DND-41 (cell line): ENCODE measurements at regions not wholly inside any gene's neighbourhood (a gene's known extent, or its start where the extent isn't known, plus 50 kb on each side); places are given as distances from the start of the nearest gene placed in this dataset.

ENCODE experiments used
- ATAC-seq: fragments of 200-7000 bp; cut with Tn5 transposase; 3 replicates; pipeline ENCODE4 v1.9.1; 2021; ENCODE audit warnings: low read depth; ENCODE audit not compliant: insufficient read depth
- DNase-seq: peaks from one replicate; pipeline ENCODE4 v3.0.0-alpha.2; 2020
- H2AFZ ChIP-seq: 2 replicates; pipeline ENCODE4 v1.6.0; 2012; ENCODE audit warnings: low read depth, low read length
- H3K27ac ChIP-seq: 2 replicates; pipeline ENCODE4 v1.5.1; 2012; ENCODE audit warnings: low read length, inconsistent platforms
- H3K27me3 ChIP-seq: fragments of 200-600 bp; sonication (generic); 2 replicates; pipeline ENCODE4 v1.6.0; 2012; ENCODE audit warnings: low read length, mild to moderate bottlenecking, inconsistent platforms; ENCODE audit not compliant: insufficient read depth, poor library complexity
- H3K36me3 ChIP-seq: 2 replicates; pipeline ENCODE4 v1.5.1; 2012; ENCODE audit warnings: low read length, inconsistent platforms; ENCODE audit not compliant: insufficient read depth
- H3K4me1 ChIP-seq: 2 replicates; pipeline ENCODE4 v1.5.1; 2012; ENCODE audit warnings: mild to moderate bottlenecking, low read length; ENCODE audit not compliant: insufficient read depth
- H3K4me2 ChIP-seq: 2 replicates; pipeline ENCODE4 v1.6.0; 2012; ENCODE audit warnings: mild to moderate bottlenecking, moderate library complexity, low read length, inconsistent platforms; ENCODE audit not compliant: insufficient read depth
- H3K4me3 ChIP-seq, 2 experiments: fragments of 200-600 bp in 1 of 2; shearing (Covaris generic) in 1 of 2; 2 replicates each; pipeline ENCODE4 v1.5.1; 2012 to 2016; ENCODE audit warnings: inconsistent platforms in 2 of 2, low read length in 2 of 2, mild to moderate bottlenecking in 2 of 2, low read depth in 1 of 2, moderate library complexity in 1 of 2
- H3K79me2 ChIP-seq: 2 replicates; pipeline ENCODE4 v1.6.0; 2012; ENCODE audit warnings: low read length, inconsistent platforms; ENCODE audit not compliant: insufficient read depth
- H3K9ac ChIP-seq: 2 replicates; pipeline ENCODE4 v1.6.0; 2012; ENCODE audit warnings: low read depth, mild to moderate bottlenecking, inconsistent platforms, low read length, moderate library complexity
- H3K9me3 ChIP-seq: 2 replicates; pipeline ENCODE4 v1.5.1; 2012; ENCODE audit warnings: low read length, moderate library complexity, mild to moderate bottlenecking, inconsistent platforms; ENCODE audit not compliant: insufficient read depth, severe bottlenecking
- H4K20me1 ChIP-seq: 2 replicates; pipeline ENCODE4 v1.6.0; 2012; ENCODE audit warnings: low read length; ENCODE audit not compliant: insufficient read depth
- EZH2 ChIP-seq: IDR thresholded peaks from 3 replicates; pipeline ENCODE4 v1.6.1; 2012; ENCODE audit warnings: borderline replicate concordance, low read depth, mild to moderate bottlenecking, moderate library complexity, low read length, inconsistent platforms; ENCODE audit not compliant: severe bottlenecking
- TF ChIP-seq, protein P1 (sequence below): IDR thresholded peaks from 2 replicates; pipeline ENCODE4 v1.5.1; 2012; ENCODE audit warnings: borderline replicate concordance, low read length, moderate library complexity, mild to moderate bottlenecking; ENCODE audit not compliant: poor library complexity, severe bottlenecking; ENCODE audit errors: extremely low read depth

DNA sequence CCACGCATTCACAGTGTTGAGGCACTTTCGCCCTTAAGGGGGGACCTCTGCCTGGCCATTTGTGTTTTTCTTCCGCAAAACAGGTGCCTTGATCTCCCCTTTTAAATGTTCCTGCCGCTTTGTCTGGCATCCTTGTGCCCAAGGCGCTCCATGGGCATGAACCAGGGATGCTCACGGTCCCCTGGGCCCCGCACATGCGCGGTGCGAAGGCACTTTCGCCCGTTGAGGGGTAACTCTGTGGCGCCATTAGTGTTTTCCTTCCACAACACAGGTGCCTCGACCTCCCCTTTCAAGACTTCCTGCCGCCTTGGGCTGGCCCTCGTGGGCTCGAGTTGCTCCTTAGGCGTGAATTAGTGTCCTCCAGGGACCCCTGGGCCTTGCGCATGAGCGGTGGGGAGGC lies 335.5 kb downstream of the ALG10 start:
- no peaks in the 10 kb centered on the region for H3K79me2 ChIP-seq
- H3K27me3 ChIP-seq: no peaks in the 10 kb centered on the region
- no peak overlapping the region for H3K4me3 ChIP-seq
- no peaks in the 10 kb centered on the region for H3K4me1 ChIP-seq
- no peak overlapping the region for H3K27ac ChIP-seq
- TF ChIP-seq EZH2: no peak
- TF ChIP-seq, protein P1, sequence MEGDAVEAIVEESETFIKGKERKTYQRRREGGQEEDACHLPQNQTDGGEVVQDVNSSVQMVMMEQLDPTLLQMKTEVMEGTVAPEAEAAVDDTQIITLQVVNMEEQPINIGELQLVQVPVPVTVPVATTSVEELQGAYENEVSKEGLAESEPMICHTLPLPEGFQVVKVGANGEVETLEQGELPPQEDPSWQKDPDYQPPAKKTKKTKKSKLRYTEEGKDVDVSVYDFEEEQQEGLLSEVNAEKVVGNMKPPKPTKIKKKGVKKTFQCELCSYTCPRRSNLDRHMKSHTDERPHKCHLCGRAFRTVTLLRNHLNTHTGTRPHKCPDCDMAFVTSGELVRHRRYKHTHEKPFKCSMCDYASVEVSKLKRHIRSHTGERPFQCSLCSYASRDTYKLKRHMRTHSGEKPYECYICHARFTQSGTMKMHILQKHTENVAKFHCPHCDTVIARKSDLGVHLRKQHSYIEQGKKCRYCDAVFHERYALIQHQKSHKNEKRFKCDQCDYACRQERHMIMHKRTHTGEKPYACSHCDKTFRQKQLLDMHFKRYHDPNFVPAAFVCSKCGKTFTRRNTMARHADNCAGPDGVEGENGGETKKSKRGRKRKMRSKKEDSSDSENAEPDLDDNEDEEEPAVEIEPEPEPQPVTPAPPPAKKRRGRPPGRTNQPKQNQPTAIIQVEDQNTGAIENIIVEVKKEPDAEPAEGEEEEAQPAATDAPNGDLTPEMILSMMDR: no peak
- no peaks in the 10 kb centered on the region for H4K20me1 ChIP-seq
- H2AFZ ChIP-seq: no peak overlapping the region
- H3K4me2 ChIP-seq: no peak overlapping the region
- no peak overlapping the region for H3K9ac ChIP-seq
- ATAC-seq (no peak), DNase-seq (no peak)
- H3K9me3 ChIP-seq: peaks cover 46% of the 10 kb centered on the region
- no peaks in the 10 kb centered on the region for H3K36me3 ChIP-seq

DNA sequence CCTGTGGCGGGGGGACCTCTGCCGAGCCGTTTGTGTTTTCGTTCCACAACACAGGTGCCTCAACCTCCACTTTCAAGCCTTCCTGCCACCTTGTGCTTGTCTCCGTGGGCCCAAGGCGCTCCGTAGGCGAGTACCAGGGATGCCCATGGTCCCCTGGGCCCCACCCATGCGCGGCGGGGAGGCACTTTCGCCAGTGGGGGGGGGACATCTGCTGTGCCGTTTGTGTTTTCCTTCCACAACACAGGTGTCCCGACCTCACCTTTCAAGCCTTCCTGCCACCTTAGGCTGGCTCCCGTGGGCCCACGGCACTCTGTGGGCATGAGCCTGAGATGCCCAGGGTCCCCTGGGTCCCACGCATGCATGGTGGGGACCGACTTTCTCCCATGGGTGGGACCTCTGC lies 335.9 kb downstream of the ALG10 start:
- DNase-seq (no peak), ATAC-seq (no peak)
- Histone ChIP-seq H4K20me1 (no peaks in the 10 kb centered on the region), H2AFZ (no peak overlapping the region), H3K27me3 (no peaks in the 10 kb centered on the region), H3K27ac (no peak overlapping the region), H3K4me2 (no peak overlapping the region), H3K79me2 (no peaks in the 10 kb centered on the region), H3K9ac (no peak overlapping the region), H3K36me3 (no peaks in the 10 kb centered on the region), H3K4me3 (no peak overlapping the region), H3K9me3 (peaks cover 47% of the 10 kb centered on the region), H3K4me1 (no peaks in the 10 kb centered on the region)
- TF ChIP-seq EZH2: no peak
- TF ChIP-seq, protein P1: no peak

DNA sequence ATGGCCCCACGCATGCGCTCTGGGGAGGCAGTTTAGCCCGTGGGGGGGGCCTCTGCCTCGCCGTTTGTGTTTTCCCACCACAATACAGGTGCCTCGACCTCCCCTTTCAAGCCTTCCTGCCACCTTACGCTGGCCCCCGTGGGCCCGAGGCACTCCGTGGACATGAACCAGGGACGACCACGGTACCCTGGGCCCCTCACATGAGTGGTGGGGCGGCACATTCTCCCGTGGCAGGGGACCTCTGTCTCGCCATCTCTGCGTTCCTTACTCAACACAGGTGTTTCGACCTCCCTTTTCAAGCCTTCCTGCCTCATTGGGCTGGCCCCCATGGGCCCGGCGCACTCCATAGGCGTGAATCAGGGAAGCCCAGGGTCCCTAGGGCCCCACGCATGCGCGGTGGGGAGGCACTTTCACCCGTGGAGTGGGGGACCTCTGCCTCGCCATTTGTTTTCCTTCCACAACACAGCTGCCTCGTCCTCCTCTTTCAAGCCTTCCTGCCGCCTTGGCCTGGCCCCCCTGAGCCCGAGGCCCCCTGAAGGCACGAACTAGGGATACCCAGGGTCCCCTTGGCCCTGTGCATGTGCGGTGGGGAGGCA lies 339.5 kb downstream of the ALG10 start:
- Histone ChIP-seq H3K36me3 (no peaks in the 10 kb centered on the region), H3K27ac (no peak overlapping the region), H3K9me3 (peaks cover 44% of the 10 kb centered on the region), H4K20me1 (no peaks in the 10 kb centered on the region), H3K79me2 (no peaks in the 10 kb centered on the region), H3K9ac (no peak overlapping the region), H3K4me1 (no peaks in the 10 kb centered on the region), H3K4me3 (no peak overlapping the region), H3K4me2 (no peak overlapping the region), H3K27me3 (no peaks in the 10 kb centered on the region), H2AFZ (no peak overlapping the region)
- TF ChIP-seq, protein P1: no peak
- TF ChIP-seq EZH2: no peak
- no peak for ATAC-seq
- no peak for DNase-seq
